ENCODE measurements at regions not wholly inside any gene's neighbourhood (a gene's known extent, or its start where the extent isn't known, plus 50 kb on each side); places are given as distances from the start of the nearest gene placed in this dataset.

DNA sequence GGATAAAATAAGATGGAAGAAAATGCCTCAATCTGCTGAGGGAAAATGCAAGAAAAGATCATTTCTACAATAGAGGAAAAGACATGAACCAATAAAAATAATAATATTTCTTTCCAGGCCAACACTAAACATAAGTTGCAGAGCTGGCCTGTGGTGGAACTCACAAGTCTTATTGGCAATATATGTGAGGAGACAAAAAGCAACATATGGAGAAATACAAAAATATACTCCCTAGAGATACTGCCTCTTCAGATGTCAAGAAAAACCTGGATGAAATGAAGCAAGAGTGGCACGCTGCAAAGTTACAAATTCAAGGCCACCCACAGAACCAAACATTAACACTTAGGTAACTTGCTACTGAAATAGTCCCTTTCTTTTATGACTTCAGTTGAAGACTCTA lies 264.9 kb upstream of the FMN2 start (continued):
- no peak for TF ChIP-seq EZH2phosphoT487 (IDR thresholded peaks at IDR 0.05; ENCODE audit: unreplicated experiment)
- TF ChIP-seq, protein P1, sequence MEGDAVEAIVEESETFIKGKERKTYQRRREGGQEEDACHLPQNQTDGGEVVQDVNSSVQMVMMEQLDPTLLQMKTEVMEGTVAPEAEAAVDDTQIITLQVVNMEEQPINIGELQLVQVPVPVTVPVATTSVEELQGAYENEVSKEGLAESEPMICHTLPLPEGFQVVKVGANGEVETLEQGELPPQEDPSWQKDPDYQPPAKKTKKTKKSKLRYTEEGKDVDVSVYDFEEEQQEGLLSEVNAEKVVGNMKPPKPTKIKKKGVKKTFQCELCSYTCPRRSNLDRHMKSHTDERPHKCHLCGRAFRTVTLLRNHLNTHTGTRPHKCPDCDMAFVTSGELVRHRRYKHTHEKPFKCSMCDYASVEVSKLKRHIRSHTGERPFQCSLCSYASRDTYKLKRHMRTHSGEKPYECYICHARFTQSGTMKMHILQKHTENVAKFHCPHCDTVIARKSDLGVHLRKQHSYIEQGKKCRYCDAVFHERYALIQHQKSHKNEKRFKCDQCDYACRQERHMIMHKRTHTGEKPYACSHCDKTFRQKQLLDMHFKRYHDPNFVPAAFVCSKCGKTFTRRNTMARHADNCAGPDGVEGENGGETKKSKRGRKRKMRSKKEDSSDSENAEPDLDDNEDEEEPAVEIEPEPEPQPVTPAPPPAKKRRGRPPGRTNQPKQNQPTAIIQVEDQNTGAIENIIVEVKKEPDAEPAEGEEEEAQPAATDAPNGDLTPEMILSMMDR (conservative IDR thresholded peaks at IDR 0.05; ENCODE audit: low read depth in 2 of 2): no peak
- TF ChIP-seq NANOG (IDR thresholded peaks at IDR 0.05; ENCODE audit: borderline replicate concordance): no peak
- TF ChIP-seq CREB1 (CRISPR knock-in tag; IDR thresholded peaks at IDR 0.05; ENCODE audit: low read depth): no peak
- no peak for TF ChIP-seq ZNF114 (CRISPR knock-in tag; IDR thresholded peaks at IDR 0.05)
- TF ChIP-seq EZH2 (IDR thresholded peaks at IDR 0.05; ENCODE audit: low read depth, unreplicated experiment): no peak

DNA sequence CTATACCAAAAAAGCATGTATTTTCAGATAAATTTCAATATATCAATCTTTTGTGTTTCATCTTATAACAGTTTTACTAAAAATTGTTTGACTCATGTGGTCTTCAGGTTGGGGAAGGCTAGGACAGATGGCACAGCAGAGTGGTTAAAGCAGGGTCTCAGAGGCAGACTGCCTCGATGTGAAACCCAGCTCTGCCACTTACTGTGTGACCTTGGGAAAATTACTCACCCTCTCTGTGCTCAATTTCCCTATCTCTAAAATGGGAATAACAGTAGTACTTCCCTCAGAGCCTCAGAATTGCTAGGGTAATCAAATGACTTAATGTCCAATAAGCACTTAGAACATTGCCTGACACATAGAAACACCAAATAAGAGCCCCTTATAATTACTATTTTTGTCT lies 262.1 kb upstream of the FMN2 start:
- Histone ChIP-seq H3K79me2 (replicated peaks; ENCODE audit: insufficient read depth) (no peaks in the 10 kb centered on the region), H3K4me3 (no peak overlapping the region), H3K4me2 (no peak overlapping the region), H3K36me3 (ENCODE audit: insufficient read depth) (no peaks in the 10 kb centered on the region), H3K27me3 (ENCODE audit: insufficient read depth) (no peaks in the 10 kb centered on the region), H3K4me1 (ENCODE audit: insufficient read depth) (peaks cover 12% of the 10 kb centered on the region; the same call in 1 of the 2 replicates), H4K20me1 (replicated peaks; ENCODE audit: insufficient read depth) (no peaks in the 10 kb centered on the region), H3K9me2 (ENCODE audit: insufficient read depth) (no peaks in the 10 kb centered on the region; the same call in 1 of the 2 replicates), H3F3A (replicated peaks; ENCODE audit: low read depth) (no peaks in the 10 kb centered on the region), H2AFZ (no peak overlapping the region), H3K27ac (ENCODE audit: low read depth) (no peak overlapping the region)
- Mint-ChIP-seq H3K9me3 (no peaks in the 10 kb centered on the region), H3K4me1 (peaks cover 11% of the 10 kb centered on the region), H3K4me3 (no peak overlapping the region), H3K36me3 (ENCODE audit: low read depth) (no peaks in the 10 kb centered on the region), H3K27ac (no peak overlapping the region), H3K27me3 (ENCODE audit: insufficient read depth, low read depth, poor library complexity) (no peaks in the 10 kb centered on the region)
- no peak for TF ChIP-seq CREB1 (CRISPR knock-in tag; IDR thresholded peaks at IDR 0.05; ENCODE audit: low read depth)
- TF ChIP-seq EZH2 (IDR thresholded peaks at IDR 0.05; ENCODE audit: low read depth, unreplicated experiment): no peak
- TF ChIP-seq EZH2phosphoT487 (IDR thresholded peaks at IDR 0.05; ENCODE audit: unreplicated experiment): no peak
- ATAC-seq: no peak
- no peak for DNase-seq (ENCODE audit: low spot score)

DNA sequence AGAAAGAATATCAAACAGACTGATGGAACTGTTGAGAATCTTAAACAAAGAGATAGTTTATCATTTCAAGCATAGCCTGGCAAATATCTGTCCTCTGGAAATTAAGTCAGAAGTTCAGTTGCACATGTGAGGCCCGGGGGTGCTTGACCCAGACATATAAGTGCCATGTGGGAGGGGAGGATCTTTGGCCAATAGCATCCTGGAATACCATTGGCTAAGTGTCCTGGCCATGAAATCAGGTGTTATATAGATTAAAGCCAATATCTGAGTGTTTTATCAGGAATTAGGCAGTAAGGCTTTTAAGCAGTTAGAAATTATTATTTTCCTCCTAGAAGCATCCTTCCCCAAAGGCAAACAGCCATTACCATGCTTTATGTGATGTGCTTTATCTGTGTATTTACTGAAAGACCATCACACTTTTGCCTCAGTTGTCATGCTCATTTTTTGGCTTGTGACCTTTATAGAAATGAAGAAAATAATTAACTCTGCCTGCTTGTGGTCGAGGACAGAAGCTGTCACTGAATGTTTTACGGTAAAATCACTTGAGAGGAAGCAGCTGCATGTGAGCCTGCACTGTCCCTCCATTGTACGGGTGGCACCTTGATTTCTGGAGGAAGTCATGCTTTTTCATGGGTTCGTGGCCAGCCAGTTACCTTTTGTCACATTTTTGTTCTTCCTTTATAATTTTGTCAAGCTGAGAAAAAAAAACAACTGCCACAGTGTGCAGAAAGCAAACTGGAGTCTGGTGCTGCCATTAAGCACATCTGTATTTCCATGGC lies 259.9 kb upstream of the FMN2 start:
- Mint-ChIP-seq H3K4me3 (no peak overlapping the region), H3K27me3 (ENCODE audit: insufficient read depth, low read depth, poor library complexity) (no peaks in the 10 kb centered on the region), H3K27ac (no peak overlapping the region), H3K4me1 (peaks cover 22% of the 10 kb centered on the region), H3K9me3 (no peaks in the 10 kb centered on the region), H3K36me3 (ENCODE audit: low read depth) (no peaks in the 10 kb centered on the region)
- no peak overlapping the region for H3K4me2 ChIP-seq
- DNase-seq (ENCODE audit: low spot score) (no peak), ATAC-seq (no peak)
- no peak overlapping the region for H3K27ac ChIP-seq (ENCODE audit: low read depth)
- no peaks in the 10 kb centered on the region for H4K20me1 ChIP-seq (replicated peaks; ENCODE audit: insufficient read depth)
- H2AFZ ChIP-seq: no peak overlapping the region
- peaks cover 14% of the 10 kb centered on the region; the same call in 1 of the 2 replicates for H3K4me1 ChIP-seq (ENCODE audit: insufficient read depth)
- H3K9me2 ChIP-seq (ENCODE audit: insufficient read depth): no peaks in the 10 kb centered on the region; the same call in 1 of the 2 replicates
- H3K36me3 ChIP-seq (ENCODE audit: insufficient read depth): no peaks in the 10 kb centered on the region
- no peaks in the 10 kb centered on the region for H3K27me3 ChIP-seq (ENCODE audit: insufficient read depth)
- H3F3A ChIP-seq (replicated peaks; ENCODE audit: low read depth): no peaks in the 10 kb centered on the region
- no peaks in the 10 kb centered on the region for H3K79me2 ChIP-seq (replicated peaks; ENCODE audit: insufficient read depth)
- H3K4me3 ChIP-seq: no peak overlapping the region
- TF ChIP-seq POLR2AphosphoS5 (IDR thresholded peaks at IDR 0.05; ENCODE audit: low read depth): no peak
- TF ChIP-seq, protein P1 (conservative IDR thresholded peaks at IDR 0.05; ENCODE audit: low read depth in 2 of 2): no peak
- no peak for TF ChIP-seq EZH2 (IDR thresholded peaks at IDR 0.05; ENCODE audit: low read depth, unreplicated experiment)
- TF ChIP-seq, protein P2, sequence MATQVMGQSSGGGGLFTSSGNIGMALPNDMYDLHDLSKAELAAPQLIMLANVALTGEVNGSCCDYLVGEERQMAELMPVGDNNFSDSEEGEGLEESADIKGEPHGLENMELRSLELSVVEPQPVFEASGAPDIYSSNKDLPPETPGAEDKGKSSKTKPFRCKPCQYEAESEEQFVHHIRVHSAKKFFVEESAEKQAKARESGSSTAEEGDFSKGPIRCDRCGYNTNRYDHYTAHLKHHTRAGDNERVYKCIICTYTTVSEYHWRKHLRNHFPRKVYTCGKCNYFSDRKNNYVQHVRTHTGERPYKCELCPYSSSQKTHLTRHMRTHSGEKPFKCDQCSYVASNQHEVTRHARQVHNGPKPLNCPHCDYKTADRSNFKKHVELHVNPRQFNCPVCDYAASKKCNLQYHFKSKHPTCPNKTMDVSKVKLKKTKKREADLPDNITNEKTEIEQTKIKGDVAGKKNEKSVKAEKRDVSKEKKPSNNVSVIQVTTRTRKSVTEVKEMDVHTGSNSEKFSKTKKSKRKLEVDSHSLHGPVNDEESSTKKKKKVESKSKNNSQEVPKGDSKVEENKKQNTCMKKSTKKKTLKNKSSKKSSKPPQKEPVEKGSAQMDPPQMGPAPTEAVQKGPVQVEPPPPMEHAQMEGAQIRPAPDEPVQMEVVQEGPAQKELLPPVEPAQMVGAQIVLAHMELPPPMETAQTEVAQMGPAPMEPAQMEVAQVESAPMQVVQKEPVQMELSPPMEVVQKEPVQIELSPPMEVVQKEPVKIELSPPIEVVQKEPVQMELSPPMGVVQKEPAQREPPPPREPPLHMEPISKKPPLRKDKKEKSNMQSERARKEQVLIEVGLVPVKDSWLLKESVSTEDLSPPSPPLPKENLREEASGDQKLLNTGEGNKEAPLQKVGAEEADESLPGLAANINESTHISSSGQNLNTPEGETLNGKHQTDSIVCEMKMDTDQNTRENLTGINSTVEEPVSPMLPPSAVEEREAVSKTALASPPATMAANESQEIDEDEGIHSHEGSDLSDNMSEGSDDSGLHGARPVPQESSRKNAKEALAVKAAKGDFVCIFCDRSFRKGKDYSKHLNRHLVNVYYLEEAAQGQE (IDR thresholded peaks at IDR 0.05; ENCODE audit: unreplicated experiment): no peak
- TF ChIP-seq ZNF114 (CRISPR knock-in tag; IDR thresholded peaks at IDR 0.05): no peak
- no peak for TF ChIP-seq EZH2phosphoT487 (IDR thresholded peaks at IDR 0.05; ENCODE audit: unreplicated experiment)
- TF ChIP-seq STAT1 (IDR thresholded peaks at IDR 0.05; ENCODE audit: unreplicated experiment): no peak
- TF ChIP-seq JUNB (IDR thresholded peaks at IDR 0.05; ENCODE audit: unreplicated experiment): no peak
- TF ChIP-seq, protein P3, sequence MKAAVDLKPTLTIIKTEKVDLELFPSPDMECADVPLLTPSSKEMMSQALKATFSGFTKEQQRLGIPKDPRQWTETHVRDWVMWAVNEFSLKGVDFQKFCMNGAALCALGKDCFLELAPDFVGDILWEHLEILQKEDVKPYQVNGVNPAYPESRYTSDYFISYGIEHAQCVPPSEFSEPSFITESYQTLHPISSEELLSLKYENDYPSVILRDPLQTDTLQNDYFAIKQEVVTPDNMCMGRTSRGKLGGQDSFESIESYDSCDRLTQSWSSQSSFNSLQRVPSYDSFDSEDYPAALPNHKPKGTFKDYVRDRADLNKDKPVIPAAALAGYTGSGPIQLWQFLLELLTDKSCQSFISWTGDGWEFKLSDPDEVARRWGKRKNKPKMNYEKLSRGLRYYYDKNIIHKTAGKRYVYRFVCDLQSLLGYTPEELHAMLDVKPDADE (IDR thresholded peaks at IDR 0.05): no peak
- TF ChIP-seq ZNF331 (CRISPR knock-in tag; IDR thresholded peaks at IDR 0.05; ENCODE audit: low read depth): no peak

All from GM23338 (cell line).